ENCODE measurements at regions not wholly inside any gene's neighbourhood (a gene's known extent, or its start where the extent isn't known, plus 50 kb on each side); places are given as distances from the start of the nearest gene placed in this dataset.

DNA sequence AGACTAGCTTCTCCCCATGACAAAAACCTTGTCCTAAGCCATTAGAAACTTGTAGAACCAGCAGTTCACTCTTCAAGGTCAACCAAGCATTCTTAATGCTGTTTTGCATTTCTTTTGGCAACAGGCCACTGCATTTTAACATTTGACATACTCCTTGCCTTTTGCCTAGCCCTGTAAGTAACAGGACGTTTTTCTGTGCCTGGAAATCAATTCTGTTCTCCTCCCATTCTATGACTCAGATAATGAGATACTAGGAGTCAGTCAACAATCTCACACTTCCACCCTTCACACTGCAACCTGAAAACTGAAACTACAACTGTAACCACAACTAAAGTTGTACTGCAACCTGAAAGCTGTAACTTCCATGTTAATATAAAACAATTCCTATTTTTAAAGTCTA is 268.7 kb downstream of the MZT1 start (continued):
- TF ChIP-seq BHLHE40 (IDR thresholded peaks at IDR 0.05; ENCODE audit: borderline replicate concordance in 1 of 2, low read depth in 2 of 2, low read length in 1 of 2) (no peak), SMARCA5 (IDR thresholded peaks at IDR 0.05) (no peak), FOS (IDR thresholded peaks at IDR 0.05; ENCODE audit: borderline replicate concordance, extremely low read depth, insufficient read length) (no peak), ATF7 (IDR thresholded peaks at IDR 0.05; ENCODE audit: low read depth) (no peak)

DNA sequence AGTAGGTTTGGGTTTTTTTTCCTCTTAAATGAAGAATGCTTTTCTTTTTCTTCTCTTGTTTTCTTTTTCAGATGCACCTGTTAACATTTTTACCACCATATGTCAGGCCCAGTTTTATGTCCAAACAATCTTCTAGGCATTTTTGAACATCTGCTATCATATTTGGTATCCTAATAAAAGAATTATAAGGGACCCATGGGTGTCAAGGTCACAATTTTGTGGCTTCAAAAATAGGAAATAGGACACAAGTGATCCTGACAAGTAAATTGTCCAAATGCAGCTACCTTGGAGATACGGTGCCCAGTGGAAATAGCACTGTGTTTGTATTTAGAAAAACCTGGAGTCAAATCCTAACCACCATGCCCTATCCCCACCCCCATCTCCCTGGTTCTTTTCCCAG is 270.3 kb downstream of the MZT1 start:
- DNase-seq (ENCODE audit: low read depth, low spot score) = no peak
- no peaks in the 10 kb centered on the region for H3K36me3 ChIP-seq (ENCODE audit: control insufficient read depth in 2 of 2, insufficient read depth in 2 of 2, low read length in 1 of 2)
- no peaks in the 10 kb centered on the region for H3K4me1 ChIP-seq (ENCODE audit: control insufficient read depth, insufficient read depth, low read length)
- no peak overlapping the region for H3K27ac ChIP-seq (ENCODE audit: control insufficient read depth, insufficient read depth)
- TF ChIP-seq CHD2 (IDR thresholded peaks at IDR 0.05; ENCODE audit: borderline replicate concordance, low read depth, low read length) (no peak), EED (IDR thresholded peaks at IDR 0.05; ENCODE audit: low read depth) (no peak), JUND (IDR thresholded peaks at IDR 0.05; ENCODE audit: low read depth, low read length) (no peak), POLR2AphosphoS2 (IDR thresholded peaks at IDR 0.05; ENCODE audit: low read depth, low read length) (no peak)
- in situ Hi-C loops (cut with MboI) = no loop called here
- no peaks in the 10 kb centered on the region for H4K20me1 ChIP-seq (ENCODE audit: control insufficient read depth, insufficient read depth)
- FAIRE-seq = no peak
- WGBS (ENCODE audit: insufficient coverage, insufficient replicate concordance, low lambda C conversion rate, missing lambda C conversion rate) = 0% methylated on average over 1 of the region's 1 CpG
- H3K9me3 ChIP-seq (replicated peaks; ENCODE audit: control insufficient read depth, insufficient read depth, low read length) = no peaks in the 10 kb centered on the region
- no peak overlapping the region for H2AFZ ChIP-seq (ENCODE audit: control insufficient read depth, low read depth, low read length)
- H3K27me3 ChIP-seq (replicated peaks in 1 of 2; ENCODE audit: control insufficient read depth in 2 of 2, insufficient read depth in 2 of 2, low read length in 1 of 2) = no peaks in the 10 kb centered on the region
- no peak for ATAC-seq
- H3K4me2 ChIP-seq (ENCODE audit: control insufficient read depth, insufficient read depth) = no peak overlapping the region
- BruUV-seq (replicated peaks) = no TSS peak
- intact Hi-C loops (cut with micrococcal nuclease; ENCODE audit: unreplicated experiment) = no loop called here
- RAD21 ChIA-PET (ENCODE audit: unreplicated experiment) = no interaction called here
- CTCF ChIA-PET = no interaction called here
- no peak overlapping the region; the same call in 1 of the 2 replicates for H3K4me3 ChIP-seq
- SMC1A ChIA-PET (ENCODE audit: uncharacterized antibody, unreplicated experiment) = no interaction called here
- POLR2A ChIA-PET = no interaction called here
- no peak overlapping the region for H3K9ac ChIP-seq (ENCODE audit: control insufficient read depth, insufficient read depth, low read length)
- no peaks in the 10 kb centered on the region for H3K79me2 ChIP-seq (ENCODE audit: control insufficient read depth, insufficient read depth, low read length)

DNA sequence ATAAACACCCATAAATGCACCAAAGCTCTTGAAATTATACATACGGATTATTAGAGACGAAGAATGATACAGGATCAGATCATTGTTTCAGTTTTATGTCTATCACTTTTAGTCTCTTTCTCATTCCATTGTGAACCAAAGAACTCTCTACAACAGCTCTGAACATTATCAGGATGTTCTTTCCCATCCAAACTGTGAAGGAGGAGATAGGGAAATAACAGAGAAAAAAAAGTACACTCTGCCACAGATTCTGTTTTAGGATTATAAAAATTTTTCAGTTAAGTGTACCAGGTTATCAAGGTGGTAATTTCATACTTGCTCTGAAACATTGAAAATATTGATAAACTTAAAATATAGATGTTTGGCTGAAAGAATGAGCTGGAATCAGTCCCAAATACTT is 270.9 kb downstream of the MZT1 start:
- Histone ChIP-seq H3K27ac (ENCODE audit: control insufficient read depth, insufficient read depth) (no peak overlapping the region), H3K4me2 (ENCODE audit: control insufficient read depth, insufficient read depth) (no peak overlapping the region)
- in situ Hi-C loops (cut with MboI) = no loop called here

More for the DNA sequence above, 270.9 kb downstream of the MZT1 start:
- Histone ChIP-seq H4K20me1 (ENCODE audit: control insufficient read depth, insufficient read depth) (no peaks in the 10 kb centered on the region), H2AFZ (ENCODE audit: control insufficient read depth, low read depth, low read length) (no peak overlapping the region), H3K9me3 (replicated peaks; ENCODE audit: control insufficient read depth, insufficient read depth, low read length) (no peaks in the 10 kb centered on the region), H3K4me1 (ENCODE audit: control insufficient read depth, insufficient read depth, low read length) (no peaks in the 10 kb centered on the region), H3K36me3 (ENCODE audit: control insufficient read depth in 2 of 2, insufficient read depth in 2 of 2, low read length in 1 of 2) (no peaks in the 10 kb centered on the region), H3K9ac (ENCODE audit: control insufficient read depth, insufficient read depth, low read length) (no peak overlapping the region), H3K4me3 (no peak overlapping the region), H3K79me2 (ENCODE audit: control insufficient read depth, insufficient read depth, low read length) (no peaks in the 10 kb centered on the region), H3K27me3 (replicated peaks in 1 of 2; ENCODE audit: control insufficient read depth in 2 of 2, insufficient read depth in 2 of 2, low read length in 1 of 2) (no peaks in the 10 kb centered on the region)
- WGBS (ENCODE audit: insufficient coverage, insufficient replicate concordance, low lambda C conversion rate, missing lambda C conversion rate) = 40% methylated on average over 2 of the region's 2 CpGs
- no peak for ATAC-seq
- intact Hi-C loops (cut with micrococcal nuclease; ENCODE audit: unreplicated experiment) = no loop called here
- ChIA-PET RAD21 (ENCODE audit: unreplicated experiment) (no interaction called here), POLR2A (no interaction called here), SMC1A (ENCODE audit: uncharacterized antibody, unreplicated experiment) (no interaction called here), CTCF (no interaction called here)
- DNase-seq (ENCODE audit: low read depth, low spot score) = no peak
- BruUV-seq (replicated peaks) = no TSS peak
- TF ChIP-seq KDM1A (IDR thresholded peaks at IDR 0.05; ENCODE audit: borderline replicate concordance) (no peak), FOS (IDR thresholded peaks at IDR 0.05; ENCODE audit: borderline replicate concordance, extremely low read depth, insufficient read length) (no peak), SPI1 (IDR thresholded peaks at IDR 0.05; ENCODE audit: borderline replicate concordance, insufficient read depth, low read depth, low read length) (no peak)
- no peak for FAIRE-seq
